HT-29 (cell line): ENCODE measurements at regions not wholly inside any gene's neighbourhood (a gene's known extent, or its start where the extent isn't known, plus 50 kb on each side); places are given as distances from the start of the nearest gene placed in this dataset.

Experiments
- DNase-seq: peaks from one replicate; pipeline ENCODE4 v3.0.0-alpha.2; 2015; ENCODE audit warnings: low spot score

DNA sequence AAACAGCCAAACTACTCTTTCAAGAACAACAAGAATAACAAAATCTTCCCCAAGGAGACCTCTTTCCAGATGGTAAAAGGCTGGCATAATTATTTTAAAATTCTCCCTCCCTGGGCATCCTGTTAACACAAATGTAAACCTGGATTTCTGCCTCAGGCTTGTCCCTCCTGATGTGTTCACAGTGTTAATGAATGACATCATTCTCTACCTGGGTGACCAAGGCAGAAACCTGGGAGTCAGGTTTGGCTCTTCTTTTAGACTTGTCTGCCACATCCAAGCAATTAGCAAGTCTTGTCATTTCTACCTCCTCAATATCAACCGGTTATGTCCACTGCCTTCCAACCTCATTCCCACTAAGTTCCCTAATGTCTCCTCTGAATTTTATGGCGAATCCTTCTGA, 368.7 kb upstream of the TBL1XR1 start:
- no peak for DNase-seq

DNA sequence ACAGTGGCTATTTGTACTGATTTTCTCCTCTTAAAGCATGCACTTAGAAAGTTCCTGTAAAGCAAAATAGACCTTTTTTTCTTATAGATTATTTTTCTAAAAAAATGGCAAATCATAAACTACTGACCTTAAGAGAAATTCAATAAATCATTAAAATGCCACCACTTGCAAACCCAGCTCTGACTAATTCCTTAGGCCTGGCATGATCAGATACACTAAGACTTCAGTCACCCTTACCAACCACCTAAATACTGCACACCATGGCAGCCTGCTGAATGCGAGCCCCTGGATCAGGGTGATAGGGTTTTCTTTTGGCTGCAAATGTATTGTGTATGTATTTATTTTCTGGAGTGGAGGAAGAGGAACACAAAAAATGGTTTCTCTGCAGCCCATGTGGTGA, 370.6 kb upstream of the TBL1XR1 start:
- no peak for DNase-seq

DNA sequence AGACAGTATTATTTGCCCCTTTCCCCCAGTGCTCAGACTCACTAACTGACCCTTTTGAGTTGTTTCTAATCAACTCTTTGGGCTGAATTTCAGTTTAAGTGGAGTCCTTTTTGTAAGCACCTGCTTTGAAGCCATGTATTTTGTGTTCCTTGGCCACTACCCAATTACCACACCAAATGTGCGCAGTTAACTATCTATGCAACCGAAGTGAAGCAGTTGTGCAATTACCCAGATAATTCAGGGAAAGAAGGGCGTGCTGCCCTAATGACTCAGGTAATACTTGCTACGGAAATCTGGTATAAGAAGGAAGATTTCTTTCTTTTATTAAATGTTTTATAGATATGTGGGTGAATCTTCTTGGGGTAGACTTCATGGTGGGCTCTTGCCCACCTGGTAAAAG, 371.9 kb upstream of the TBL1XR1 start:
- DNase-seq: no peak

DNA sequence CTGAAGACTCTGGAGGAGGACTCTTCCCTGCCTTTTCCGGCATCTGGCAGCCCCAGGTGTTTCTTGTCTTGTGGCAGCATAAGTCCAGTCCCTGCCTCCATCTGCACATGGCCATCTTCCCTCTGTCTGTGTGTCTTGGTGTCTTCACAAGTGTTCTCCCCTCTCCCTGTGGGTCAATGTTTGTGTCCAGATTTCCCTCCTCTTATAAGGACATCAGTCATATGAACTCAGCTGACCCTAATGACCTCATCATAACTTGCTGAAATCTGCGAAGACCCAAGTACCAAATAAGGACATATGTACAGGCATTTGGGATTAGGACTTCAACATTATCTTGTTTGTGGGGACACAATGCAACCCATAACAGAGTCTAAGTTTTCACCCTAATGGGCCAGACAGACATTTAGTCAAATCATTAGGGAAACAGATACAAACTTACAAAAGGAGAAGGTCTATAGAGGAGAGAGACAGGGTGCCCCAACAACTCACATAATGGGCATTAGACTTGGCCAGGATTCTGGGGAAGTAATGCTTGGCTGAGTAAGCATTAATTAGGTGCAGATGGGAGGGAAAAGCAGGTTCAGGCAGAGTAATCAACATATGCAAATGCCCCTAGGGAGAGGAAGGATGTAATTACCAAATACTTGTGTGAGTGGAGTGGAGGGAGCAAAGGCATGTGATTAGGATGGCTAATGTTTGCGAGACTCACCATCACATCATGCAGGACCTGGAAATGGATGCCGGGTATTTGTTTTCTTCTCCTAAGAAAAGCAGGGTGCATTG, 372.8 kb upstream of the TBL1XR1 start:
- no peak for DNase-seq

DNA sequence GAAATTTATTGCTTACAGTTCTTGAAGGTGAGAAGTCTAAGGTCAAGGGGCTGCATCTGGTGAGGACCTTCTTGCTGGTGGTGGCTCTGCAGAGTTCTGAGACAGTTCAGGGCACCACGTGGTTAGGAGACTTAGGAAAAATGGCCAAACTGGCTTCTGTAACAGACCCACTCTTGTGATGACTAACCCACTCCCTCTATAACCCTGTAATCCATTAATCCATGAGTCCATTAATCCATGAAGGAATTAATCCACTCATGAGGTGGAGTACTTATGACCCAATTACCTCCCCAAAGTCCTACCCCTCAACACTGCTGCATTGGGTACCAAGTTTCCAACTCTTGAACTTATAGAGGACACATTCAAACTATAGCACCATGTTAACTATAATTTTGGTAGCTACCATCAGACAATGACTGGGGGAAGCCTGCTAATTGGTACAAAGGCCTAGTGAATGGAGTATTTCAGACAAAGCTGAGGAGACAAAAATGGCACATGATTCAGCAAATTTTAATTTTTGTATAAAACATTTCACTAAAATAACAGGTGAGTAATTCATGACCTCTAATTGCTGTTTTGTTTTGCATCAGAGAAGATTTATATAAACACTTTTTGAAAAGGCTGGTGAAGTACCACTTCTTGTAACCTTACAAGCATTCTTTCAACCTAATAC, 374.1 kb upstream of the TBL1XR1 start:
- no peak for DNase-seq

DNA sequence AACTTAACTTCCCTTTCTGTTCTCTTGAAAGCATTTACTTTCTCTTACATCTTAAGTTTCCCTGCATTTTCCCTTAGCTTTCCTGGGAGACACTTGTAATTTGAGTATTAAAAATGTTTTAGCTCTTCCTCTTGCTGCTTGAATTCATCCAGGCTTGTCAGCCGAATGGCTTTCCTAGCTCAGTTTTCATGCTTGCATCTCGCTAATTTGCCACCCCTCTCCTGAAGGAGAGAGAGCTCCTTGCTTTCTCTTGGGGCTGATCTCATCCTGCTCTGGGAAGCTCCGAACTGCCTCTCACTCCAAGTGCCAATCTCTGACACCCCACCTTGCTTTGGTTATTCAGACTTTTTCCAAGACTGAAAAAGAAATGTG, 374.6 kb upstream of the TBL1XR1 start:
- no peak for DNase-seq

DNA sequence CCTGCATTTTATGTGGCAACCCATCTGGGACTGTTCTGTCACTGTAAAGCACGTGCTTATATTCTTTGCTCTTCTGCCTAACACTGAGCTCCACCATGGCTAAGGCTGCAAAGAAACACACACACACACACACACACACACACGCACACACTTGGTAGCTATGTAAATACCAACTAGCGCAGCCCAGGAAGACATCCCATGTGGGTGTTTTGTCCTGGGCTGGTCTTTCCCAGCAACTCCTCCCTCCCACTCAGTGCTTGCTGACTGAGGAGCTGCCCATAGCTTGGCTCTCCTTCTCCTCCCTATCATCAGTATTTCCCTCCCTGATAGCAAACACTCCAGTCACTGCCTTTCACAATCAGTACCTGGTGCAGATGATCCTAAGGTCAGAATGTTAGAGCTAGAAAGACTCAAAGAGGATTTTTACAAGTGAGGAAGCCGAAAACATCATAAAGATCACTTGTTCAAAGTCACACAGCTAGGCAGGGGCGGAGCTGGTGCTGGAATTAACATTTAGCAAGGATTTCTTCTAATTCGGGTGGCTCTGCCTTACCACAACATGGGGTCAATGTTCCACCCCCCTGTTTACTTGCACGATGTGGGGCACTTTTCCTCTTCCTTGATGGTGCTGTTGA, 377.1 kb upstream of the TBL1XR1 start:
- DNase-seq: peak; percentile 93

DNA sequence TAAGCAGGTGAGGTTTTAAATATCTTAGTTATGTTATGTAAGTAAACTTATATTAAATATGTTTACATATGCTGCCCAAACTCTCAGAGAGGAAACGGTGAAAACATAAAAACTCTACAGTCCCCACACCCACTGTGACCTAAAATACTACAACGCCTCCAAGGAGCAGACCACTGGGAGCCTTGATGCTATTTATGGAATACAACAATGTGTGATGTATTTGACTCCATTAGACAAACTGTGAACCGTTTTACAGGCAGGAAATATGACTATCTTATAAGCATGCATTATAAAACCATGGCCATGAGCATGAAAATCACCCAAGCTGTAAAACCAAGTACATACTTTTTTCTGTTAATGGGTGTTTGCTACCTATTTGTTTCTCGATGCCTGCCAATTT, 379.5 kb upstream of the TBL1XR1 start:
- DNase-seq: no peak

DNA sequence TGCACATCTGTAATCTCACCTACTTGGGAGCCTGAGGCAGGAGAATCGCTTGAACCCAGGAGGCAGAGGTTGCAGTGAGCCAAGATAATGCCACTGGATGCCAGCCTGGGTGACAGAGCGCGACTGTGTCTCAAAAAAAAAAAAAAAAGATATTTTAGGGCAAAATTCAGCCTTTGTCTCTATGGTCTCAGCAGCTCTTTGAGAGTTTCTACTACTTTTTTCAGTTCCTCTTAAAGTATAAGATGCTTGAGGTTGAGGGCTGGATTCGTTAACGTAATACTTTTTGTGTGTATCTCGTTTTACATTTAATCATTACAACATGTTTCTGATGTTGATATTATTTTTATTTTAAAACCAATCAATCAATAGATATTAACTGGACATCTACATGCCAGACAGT, 381.2 kb upstream of the TBL1XR1 start:
- DNase-seq: no peak

DNA sequence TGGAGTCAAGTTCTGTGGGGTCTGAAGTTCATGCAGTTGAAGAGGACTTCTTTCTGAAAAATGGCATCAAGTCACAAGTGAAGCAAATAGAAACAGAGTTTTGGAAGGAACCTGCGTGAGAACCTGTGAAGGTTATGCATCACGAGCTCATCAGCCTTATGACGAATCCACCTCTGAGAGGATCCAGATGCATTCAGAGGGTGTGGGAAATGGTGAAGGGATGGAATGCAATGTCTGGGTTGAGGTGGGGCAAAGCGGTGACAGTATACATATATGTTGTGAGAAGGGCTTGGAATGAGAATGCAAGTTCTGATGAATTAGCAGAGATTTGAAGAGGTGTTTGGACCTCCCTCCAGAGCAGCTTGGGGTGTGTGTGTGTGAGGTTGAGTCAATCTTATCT, 382.1 kb upstream of the TBL1XR1 start:
- DNase-seq: no peak

DNA sequence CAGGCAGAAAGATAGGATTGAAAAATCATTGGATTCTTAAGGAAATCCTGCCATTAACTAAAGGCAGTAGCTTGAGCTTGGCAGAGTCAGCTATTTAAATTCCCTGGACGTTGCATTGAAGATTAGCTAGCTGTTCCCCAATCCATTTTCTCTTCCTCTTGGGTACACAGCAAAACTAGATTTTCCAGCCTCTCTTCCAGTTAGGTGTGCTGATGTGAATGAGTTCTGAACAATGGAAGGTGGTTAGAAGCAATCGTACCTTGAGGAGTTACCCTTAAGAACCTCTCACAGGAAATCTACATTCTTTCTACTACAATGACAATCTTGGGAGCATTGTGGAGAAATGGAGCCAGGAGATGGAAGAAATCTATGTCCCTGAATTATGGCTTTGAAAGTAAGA, 383.2 kb upstream of the TBL1XR1 start:
- no peak for DNase-seq

DNA sequence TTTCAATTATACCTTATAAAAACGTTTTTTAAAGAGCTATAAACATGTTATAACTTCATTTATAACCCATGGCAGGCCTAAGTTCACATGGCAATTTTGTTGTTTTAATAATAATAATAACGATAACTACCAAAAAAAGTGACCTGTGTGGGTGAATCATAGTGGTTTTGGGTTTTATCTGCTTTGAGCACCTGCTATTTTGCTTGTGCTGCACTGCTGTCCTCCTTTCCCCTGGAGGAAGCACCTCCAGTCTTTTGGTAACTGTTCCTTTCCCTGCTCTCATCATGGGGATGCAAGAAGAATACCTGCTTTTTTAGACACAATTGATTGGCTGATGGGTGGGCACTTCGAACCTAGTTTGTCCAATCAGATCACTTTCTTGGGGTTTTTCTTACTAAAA, 388.0 kb upstream of the TBL1XR1 start:
- DNase-seq: no peak

DNA sequence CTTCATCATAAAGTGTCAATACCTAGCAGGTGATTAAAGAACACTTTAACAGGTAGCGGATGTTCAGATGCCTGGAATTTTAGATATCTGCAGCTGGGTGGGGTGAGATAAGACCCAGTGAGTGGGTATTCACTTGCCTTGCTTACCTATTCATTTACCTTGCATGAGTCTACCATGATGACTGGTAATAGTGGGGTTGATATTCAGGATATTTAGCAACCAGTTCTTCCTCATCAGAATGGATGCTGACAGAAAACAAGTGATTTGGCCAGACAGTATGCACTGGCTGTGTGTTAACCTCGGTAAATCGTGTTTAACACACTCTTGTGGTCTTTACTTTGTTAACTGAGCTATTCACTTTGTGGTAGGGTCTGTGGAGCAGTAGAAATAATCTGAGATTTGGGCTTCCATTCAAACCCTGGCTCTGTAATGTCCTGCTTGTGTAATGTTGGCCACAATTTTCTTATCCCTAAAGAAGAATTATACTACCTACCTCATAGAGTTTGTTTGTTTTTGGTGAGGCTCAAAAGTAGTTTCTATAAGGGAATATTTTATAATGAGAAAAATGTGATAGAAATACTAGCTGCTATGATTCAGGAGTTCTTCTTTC, 391.9 kb upstream of the TBL1XR1 start:
- no peak for DNase-seq

DNA sequence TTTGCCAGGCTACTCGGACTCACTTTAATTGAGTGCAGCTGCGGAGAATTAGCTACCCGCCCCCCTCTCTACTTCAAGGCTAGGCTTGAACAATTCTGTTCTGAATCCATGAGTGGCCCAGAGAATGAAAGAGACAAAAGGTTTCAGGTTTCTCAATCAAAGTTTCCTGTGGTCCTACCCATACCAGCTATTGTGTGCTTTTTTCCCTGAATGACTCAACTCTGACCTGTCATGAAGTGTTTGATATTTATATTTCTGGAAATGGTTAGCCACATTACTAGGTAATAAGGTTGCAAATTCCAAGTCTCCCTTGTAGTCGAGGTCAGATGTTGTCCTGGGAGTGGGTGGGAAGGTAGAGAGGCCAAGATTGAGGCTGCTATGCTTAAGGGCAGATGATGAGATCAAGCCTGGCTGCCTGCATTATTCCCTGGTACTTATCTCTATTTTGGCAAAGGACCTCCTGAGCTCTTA, 392.7 kb upstream of the TBL1XR1 start:
- DNase-seq: peak; percentile 83

DNA sequence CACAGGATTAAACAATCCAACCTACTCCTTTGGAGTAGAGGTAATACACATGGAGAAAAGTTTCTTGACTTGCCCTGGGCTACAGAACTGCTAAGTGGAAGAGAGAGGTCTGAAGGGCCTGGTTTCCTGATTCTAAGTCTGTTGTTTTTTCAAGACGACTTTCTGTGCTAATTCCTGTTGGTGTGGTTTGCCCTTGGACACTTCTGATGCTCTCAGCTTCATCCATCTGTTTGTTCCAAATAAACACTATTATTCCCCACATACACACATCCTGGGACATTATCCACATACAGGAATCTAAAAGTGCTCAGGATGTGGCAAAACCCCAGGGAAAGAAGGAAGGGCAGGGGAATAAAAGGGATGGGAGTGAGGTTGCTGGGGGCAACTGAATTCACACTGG, 393.5 kb upstream of the TBL1XR1 start:
- no peak for DNase-seq

DNA sequence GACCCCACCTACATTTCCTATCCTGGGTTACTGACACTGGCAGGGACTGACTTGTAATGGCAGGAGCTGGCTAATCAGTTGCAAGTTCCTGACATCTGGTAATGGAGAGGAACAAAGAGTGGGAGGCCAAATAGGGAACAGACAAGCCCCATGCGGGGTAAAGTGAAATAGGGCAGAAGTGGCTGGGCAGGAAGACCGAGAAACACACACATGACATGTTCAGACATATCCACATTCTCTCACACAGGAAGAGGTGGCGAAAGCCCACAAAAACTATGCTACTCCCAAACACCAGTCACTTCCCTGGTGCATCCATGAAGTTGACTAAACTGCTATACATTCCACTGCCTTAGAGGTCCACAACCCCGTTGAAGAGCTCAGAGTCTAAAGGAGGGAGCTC, 394.1 kb upstream of the TBL1XR1 start:
- no peak for DNase-seq

DNA sequence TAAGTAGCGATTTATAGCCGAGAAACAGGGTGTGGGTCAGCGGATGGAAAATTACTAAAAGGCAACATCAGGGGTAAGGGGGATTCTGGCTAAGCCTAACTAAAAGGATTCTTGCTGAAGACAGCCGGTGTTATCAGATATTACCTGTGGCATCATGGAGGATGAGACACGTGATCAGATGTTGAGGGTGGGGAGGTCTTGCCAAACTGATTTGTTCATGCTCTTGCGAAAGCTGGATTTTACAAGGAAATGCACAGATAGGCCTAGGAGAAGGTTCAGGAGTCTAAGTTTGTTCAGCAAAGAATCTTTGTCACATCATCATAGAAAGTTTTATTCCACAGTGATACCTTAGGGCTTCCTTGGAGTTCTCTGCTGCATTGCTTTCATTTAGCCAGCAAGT, 396.8 kb upstream of the TBL1XR1 start:
- DNase-seq: no peak

DNA sequence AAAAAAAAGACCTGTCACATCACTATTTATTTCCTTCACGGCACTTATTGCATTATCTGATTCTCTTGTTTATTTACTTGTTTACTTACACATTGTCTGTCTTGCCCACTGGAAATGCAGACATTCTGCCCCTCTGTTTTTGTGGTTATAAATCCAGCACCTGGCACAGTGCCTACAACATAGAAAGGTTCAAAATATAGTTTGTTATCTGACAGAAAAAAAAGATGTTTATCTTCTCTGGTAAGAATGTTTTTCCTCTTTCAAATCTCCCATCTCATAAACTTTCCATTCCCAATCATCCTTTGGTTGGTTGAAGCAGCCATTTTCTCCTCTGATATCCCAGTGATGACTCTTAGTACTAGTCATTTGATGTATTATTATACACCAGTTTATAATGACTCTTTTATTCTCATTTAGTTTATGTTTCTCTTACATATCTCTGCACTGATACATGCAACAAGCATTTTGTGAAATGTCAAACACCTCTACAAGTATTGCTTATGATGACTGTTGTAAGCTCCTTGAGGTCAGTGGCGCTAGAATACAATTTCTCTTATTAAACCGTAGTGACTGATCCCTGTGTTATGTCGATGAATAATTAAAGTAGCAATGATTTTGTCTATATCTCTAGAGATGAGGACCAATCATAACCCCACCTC, 398.4 kb upstream of the TBL1XR1 start:
- DNase-seq: no peak

DNA sequence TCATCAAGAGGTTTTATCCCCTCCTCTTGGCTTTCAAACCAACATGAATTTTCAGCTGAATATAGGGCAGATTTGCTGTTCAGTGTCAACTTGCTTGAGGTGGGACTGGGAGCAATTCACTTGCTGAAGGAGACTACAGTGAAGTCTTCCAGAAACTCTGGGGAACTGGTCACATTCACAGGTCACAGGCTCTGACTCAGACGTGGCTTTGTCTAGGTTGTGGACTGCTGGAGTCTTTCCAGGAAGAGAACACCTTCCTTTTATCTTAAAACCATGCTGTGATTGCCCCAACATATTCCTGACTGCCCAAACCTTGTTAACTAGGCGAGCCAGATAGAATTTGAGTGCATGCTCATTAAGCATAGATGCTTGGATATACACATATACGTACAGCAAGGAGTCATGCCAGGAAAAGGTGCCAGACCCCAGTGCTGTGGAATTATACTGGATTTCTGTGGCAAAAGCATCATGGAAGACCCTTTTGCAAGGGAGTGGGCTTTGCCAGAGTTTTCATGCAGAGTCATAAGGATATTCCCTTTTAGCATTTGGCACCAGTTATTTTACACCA, 399.1 kb upstream of the TBL1XR1 start:
- peak; percentile 66 for DNase-seq

DNA sequence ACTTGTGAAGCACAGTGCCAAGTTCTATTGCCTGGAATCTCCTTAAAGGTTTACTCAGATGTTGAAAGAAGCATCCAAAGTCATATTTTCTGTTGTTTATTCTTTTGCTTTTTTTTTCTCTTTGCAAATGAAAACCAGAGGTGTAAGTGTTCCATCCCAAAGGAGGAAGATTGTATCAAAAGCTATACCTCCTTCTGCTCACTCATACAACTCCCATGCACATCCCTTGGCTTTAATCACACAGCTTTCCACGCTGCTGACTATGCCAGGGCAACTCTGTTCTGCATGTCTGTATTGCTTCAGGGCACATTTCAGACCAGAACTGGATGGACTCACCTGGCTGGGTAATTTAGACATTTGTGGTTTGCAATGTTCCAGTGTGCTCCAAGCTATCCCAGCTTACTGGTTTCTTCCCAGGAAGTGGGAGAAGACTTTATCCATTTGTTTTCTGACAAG, 399.6 kb upstream of the TBL1XR1 start:
- DNase-seq: no peak

DNA sequence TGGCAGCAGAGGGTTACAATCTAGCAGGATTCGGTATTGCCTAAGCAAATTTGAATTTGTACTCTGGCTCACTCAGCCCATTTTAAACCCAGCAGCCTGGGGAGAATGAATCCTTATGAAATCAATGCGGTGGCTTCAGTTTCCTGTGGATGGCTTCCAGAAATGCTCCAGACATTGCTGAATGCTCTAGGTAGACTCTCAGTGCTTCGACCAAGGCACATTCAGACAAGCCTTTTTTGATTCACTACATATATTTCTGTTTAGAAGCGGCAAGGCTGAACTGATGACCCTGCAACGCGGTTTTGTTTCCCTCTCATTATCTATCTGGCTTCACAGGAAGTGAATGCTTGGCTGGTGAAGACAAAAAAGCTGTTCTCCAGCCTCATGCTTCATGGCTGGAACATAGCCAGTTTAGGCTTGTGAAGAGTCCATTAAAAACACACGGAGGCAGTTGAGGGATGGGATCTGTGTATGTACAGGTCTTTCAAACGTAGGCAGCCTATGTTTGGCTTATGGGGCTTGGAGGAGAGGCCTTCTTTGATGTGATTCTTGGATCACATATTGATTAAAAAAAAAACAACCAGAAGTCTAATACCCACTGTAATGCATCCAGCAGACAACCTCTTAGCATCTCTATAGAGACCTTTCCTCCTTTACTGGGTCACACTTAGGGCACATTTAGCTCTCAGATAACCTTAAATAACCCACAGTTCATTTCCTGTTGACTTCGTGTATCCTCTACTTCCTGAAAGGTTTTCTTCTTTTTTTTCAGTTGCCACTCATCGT, 400.2 kb upstream of the TBL1XR1 start:
- DNase-seq: no peak
